ENCODE measurements at regions not wholly inside any gene's neighbourhood (a gene's known extent, or its start where the extent isn't known, plus 50 kb on each side); places are given as distances from the start of the nearest gene placed in this dataset.

- no peak for DNase-seq
Measured at GRCh38 chr11:95545116-95545875, 244.3 kb downstream of the FAM76B start.

DNA sequence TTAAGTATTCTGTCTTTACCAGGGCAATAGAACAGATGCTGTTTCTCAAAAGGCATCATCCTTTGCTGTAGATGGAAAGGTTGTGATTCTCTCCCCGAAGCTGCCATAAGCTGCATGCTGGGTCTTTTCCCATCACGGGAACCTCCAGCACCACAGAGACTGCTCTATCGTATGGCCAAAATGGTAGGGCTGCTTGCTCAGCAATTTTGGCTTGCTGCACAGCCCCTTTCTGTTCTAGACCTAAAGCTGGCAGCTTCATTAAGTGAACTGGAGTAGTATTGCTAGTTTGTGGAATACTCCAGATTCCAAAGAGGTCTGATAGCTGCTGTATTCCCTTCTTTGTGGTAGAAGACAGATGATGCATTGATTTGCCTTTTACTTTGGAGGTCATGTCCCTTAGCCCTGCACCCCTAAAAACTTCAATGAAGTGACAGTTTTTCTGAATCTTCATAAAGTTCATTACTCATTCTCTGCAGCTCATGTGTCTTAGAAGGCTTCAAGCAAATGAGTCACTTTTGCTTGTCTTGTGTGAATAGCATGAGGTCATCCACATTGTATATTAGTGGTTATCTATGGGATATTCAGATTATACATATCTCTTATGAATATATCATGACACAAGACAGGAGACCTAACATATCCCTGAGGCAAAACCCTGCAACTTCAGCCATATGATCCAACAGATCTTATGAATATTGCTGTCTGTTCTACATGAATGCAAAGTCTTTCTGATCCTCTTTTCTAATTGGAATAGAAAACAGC, 245.3 kb downstream of the FAM76B start:
- no peak for DNase-seq

- no peak for DNase-seq
Measured at GRCh38 chr11:95542868-95543551, 246.6 kb downstream of the FAM76B start.

- no peak for DNase-seq
Measured at GRCh38 chr11:95541715-95542114, 247.9 kb downstream of the FAM76B start.

GRCh38 chr11:95536047-95536690, 253.4 kb downstream of the FAM76B start:
- DNase-seq, result no peak

DNA sequence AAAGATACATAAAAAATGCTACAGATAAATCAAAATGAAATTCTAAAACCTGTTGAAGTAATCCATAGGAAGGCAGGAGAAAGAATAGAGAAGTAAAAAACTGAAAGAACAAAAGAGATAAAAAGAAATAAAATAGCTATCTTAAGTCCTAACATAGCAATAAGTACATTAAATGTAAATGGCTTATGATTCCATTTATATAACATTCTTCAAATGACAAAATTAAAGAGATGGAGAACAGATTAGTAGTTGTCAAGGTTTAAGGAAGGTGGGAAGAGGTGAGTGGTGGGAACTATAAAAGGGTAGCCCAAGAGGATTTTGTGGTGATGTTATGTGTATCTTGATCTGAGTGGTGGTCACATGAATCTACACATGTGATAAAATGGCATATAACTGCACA, 254.8 kb downstream of the FAM76B start:
- DNase-seq, result no peak

- DNase-seq, result no peak
Measured at GRCh38 chr11:95534226-95534625, 255.4 kb downstream of the FAM76B start.

DNA sequence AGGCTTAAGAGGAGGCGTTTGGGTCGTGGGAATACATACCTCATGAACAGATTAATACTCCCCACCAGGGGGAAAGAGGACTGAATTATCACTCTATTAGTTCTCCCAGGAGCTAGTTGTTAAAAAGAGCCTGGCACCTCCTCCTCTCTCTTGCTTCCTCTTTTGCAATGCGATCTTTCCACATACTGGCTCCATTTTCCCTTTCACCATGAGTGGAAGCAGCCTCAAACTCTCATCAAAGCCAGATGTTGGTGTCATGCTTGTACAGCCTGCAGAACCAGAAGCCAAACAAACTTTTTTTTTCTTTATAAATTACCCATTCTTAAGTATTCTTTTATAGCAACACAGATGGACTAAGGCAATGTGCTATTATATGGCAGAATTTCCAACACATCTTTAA, 258.5 kb downstream of the FAM76B start:
- no peak for DNase-seq

- no peak for DNase-seq
Measured at GRCh38 chr11:95524314-95525036, 265.1 kb downstream of the FAM76B start.

DNA sequence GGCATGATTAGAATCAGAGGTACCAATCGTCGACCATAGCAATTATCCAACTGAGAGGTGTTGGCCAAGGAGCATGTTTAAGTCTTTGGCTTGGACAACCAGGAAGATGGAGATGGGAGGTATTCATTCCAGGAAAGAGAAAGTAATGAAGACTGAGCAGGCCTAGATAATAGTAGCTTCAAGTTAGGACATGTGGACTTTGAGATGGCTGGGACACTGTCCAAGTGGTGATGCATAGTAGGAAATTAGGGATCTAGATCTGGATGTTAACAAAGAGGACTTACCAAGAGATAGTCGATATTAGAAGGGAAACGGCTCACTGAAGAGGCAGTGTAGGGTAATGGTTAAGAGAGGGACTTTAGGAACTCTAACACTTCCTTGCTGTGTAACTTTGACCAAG, 266.7 kb downstream of the FAM76B start:
- no peak for DNase-seq

GRCh38 chr11:95521862-95522261, 267.7 kb downstream of the FAM76B start:
- DNase-seq, result no peak

DNA sequence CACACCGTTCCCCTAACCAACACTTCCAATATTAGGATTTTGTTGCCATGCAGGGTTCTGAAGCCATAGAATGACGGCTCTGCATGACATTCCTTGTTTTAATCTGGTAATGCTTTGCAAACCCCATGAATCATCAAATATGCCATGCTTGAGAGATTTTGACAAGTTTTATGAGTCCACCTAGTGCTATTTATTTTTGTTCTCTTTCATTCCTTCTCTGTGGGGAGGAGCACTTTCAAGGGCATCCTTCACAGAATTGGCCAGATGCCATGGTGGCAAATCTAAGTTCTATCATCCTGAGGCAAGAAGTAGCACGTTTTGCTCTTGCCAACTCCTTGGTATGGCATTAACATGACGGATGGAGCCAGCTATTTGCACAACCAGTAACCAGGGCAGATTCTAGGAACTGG, 268.4 kb downstream of the FAM76B start:
- no peak for DNase-seq

DNA sequence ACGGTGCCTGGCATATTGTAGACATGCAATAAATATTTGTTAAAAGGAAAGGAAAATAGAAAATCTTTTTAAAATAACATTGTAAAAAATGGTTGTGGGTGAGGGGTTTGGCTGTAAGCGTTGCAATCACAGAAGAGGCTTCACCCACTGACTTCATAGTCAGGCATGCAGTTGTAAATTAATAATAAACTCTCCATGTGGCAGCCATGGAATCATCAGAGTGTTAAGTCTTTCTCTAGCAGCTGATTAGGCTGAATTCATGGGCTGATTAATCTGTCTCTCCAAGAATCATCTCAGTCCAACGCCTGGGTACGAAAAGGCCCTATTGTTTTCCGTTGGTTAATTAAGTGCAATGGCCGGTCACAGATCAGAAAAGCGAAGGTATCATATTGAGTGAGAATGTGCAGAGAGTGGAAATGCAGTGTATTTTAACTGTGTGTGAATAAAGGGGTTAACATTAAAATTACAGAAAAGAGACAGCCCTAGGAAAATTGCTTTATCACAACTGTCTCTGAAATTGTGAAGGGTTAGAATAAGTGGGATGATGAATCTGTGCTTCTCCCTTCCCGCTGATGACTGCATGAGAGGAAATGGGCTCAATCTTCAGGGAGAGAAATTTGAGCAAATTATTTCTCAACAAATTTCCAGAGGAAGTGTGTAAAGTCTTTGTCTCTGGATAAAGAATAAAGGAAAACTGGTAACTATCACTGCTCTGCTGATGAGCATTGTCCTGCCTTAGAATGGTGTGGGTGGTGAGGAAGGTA, 269.0 kb downstream of the FAM76B start:
- DNase-seq, result no peak

- no peak for DNase-seq
Measured at GRCh38 chr11:95519912-95520311, 269.7 kb downstream of the FAM76B start.

- no peak for DNase-seq
Measured at GRCh38 chr11:95517453-95517852, 272.1 kb downstream of the FAM76B start.

- no peak for DNase-seq
Measured at GRCh38 chr11:95516786-95517185, 272.8 kb downstream of the FAM76B start.

- DNase-seq, result no peak
Measured at GRCh38 chr11:95516175-95516574, 273.4 kb downstream of the FAM76B start.

GRCh38 chr11:95515371-95515770, 274.2 kb downstream of the FAM76B start:
- no peak for DNase-seq

DNA sequence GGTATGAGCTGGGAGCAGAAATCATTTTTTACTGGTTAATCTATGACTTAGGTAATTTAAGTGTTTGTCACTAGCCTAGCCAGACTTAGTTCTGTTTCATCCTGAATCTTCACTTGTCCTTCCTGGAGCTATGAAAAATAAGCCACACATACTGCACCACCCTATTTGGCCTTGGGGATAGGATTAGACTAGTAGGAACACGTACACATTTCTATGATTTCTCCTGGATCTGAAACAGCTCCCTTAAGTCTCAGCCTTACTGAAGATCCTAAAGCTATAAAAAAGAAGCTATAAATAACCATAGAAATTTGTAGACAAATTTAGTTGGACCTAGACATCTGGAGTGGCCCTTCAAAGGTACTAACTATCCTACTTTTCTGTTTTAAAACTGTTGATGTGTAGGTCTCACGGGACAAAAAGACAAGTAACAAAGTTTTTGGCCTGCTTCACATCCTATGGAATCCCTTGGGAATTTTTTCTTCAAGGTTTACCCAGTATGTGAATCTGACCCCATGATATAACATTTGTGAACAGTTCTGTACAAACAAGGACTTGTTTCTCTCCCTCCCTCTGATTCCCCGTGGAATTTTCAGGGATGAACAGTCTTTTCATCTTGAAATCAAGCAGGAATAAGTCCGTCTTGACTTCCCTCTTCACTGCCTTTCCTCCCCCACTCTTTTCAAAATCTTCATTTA, 275.0 kb downstream of the FAM76B start:
- no peak for DNase-seq

DNA sequence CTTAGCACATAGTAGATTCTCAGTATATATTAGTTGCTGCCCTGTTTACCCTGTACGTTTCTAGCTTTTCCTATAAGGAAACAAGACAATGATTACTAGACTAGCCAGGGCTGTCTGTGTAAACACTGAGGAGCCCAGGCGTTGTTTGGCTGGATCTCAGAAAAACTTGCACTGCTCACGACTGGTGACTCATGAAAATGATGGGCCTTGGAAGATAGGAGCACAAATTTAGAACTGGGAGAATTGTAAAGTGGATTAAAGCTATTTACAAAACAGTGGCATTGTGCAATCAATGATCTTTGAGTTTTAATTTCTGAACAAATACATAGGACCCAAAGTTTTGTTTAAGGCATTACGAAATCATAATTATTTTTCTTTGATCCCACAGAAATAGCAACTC, 276.9 kb downstream of the FAM76B start:
- no peak for DNase-seq

- no peak for DNase-seq
Measured at GRCh38 chr11:95512177-95512576, 277.4 kb downstream of the FAM76B start.
